ENCODE measurements at regions not wholly inside any gene's neighbourhood (a gene's known extent, or its start where the extent isn't known, plus 50 kb on each side); places are given as distances from the start of the nearest gene placed in this dataset.

GRCh38 chr4:74667944-74668343, 126.4 kb downstream of the BTC start:
- Histone ChIP-seq H3K27ac (ENCODE audit: low read depth, low read length) (no peak overlapping the region), H3K27me3 (ENCODE audit: control insufficient read depth, insufficient read depth, low read length) (no peaks in the 10 kb centered on the region), H3K36me3 (ENCODE audit: control insufficient read depth, insufficient read depth, low read length) (no peaks in the 10 kb centered on the region), H3K4me3 (ENCODE audit: low read depth, low read length) (no peak overlapping the region), H3K4me1 (ENCODE audit: control insufficient read depth, insufficient read depth, low read length) (no peaks in the 10 kb centered on the region), H3K9me3 (ENCODE audit: control insufficient read depth, insufficient read depth, low read length) (no peaks in the 10 kb centered on the region)
- no peak for DNase-seq (ENCODE audit: low read depth in 4 of 6, low spot score in 6 of 6)

DNA sequence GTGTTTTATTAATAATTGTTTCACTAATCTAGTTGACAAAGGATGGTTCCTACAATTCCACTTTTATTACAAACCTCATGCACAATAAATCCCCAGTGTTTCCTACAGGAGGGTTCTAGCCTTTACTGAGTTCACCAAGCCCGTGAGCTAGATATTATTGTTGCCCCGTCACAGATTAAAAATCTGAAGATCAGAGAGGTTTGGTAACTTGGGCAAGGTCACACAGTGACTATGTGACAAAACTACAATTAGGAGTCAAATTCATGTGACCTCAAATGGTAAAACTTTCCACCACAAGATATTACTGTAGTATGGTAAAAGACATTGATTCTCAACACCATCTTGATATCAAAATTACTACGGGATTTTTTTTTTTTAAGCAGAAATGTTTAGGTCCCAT, 124.6 kb downstream of the BTC start:
- no peak for DNase-seq (ENCODE audit: low read depth in 4 of 6, low spot score in 6 of 6)
- H3K36me3 ChIP-seq (ENCODE audit: control insufficient read depth, insufficient read depth, low read length): no peaks in the 10 kb centered on the region
- no peak overlapping the region for H3K4me3 ChIP-seq (ENCODE audit: low read depth, low read length)
- H3K9me3 ChIP-seq (ENCODE audit: control insufficient read depth, insufficient read depth, low read length): no peaks in the 10 kb centered on the region
- H3K27ac ChIP-seq (ENCODE audit: low read depth, low read length): no peak overlapping the region
- no peaks in the 10 kb centered on the region for H3K27me3 ChIP-seq (ENCODE audit: control insufficient read depth, insufficient read depth, low read length)
- no peaks in the 10 kb centered on the region for H3K4me1 ChIP-seq (ENCODE audit: control insufficient read depth, insufficient read depth, low read length)
- no CpG with 5 or more reads among the region's 3 CpGs for whole genome bisulfite sequencing (ENCODE audit: insufficient coverage)

- DNase-seq (ENCODE audit: low read depth in 4 of 6, low spot score in 6 of 6): no peak
- Histone ChIP-seq H3K36me3 (ENCODE audit: control insufficient read depth, insufficient read depth, low read length) (no peaks in the 10 kb centered on the region), H3K4me3 (ENCODE audit: low read depth, low read length) (no peak overlapping the region), H3K27ac (ENCODE audit: low read depth, low read length) (no peak overlapping the region), H3K4me1 (ENCODE audit: control insufficient read depth, insufficient read depth, low read length) (no peaks in the 10 kb centered on the region), H3K9me3 (ENCODE audit: control insufficient read depth, insufficient read depth, low read length) (no peaks in the 10 kb centered on the region), H3K27me3 (ENCODE audit: control insufficient read depth, insufficient read depth, low read length) (no peaks in the 10 kb centered on the region)
- WGBS (ENCODE audit: insufficient coverage): no CpG with 5 or more reads among the region's 1 CpG
Observed at GRCh38 chr4:74670583-74670982, 123.7 kb downstream of the BTC start.

DNA sequence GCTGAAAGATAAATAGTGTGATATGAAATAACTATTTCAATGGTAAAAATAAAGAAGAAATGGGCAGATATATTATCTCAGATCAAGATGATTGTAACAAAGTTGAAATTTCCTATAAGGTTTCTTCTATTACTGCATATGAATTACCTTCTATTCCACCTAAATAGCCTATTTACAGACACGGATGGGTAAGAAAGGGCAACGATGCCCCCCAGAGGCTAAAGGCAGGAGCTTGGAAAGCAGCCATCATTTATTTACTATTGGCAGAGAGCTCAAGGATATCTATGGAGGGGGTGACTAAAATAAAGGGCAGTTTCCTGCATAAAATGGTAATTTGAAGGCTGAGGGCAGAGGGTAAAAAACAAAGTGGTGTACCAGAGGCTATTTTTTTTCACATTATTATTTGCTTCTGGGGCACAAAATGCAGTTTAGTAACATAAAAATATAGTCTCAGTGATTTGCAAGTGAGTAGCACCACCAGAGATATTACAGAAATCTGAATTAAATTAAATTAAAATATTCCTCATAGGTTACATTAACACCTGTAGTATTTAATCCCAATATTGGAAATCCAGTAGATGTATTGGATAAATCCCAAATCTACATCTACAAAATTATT, 123.1 kb downstream of the BTC start:
- Histone ChIP-seq H3K27me3 (ENCODE audit: control insufficient read depth, insufficient read depth, low read length) (no peaks in the 10 kb centered on the region), H3K4me3 (ENCODE audit: low read depth, low read length) (no peak overlapping the region), H3K27ac (ENCODE audit: low read depth, low read length) (no peak overlapping the region), H3K4me1 (ENCODE audit: control insufficient read depth, insufficient read depth, low read length) (no peaks in the 10 kb centered on the region), H3K9me3 (ENCODE audit: control insufficient read depth, insufficient read depth, low read length) (no peaks in the 10 kb centered on the region), H3K36me3 (ENCODE audit: control insufficient read depth, insufficient read depth, low read length) (no peaks in the 10 kb centered on the region)
- DNase-seq (ENCODE audit: low read depth in 4 of 6, low spot score in 6 of 6): peak in 2 of 6 donors; percentile 35 to 52
- no CpG with 5 or more reads among the region's 2 CpGs for WGBS (ENCODE audit: insufficient coverage)

- WGBS (ENCODE audit: insufficient coverage): no CpG with 5 or more reads among the region's 1 CpG
- Histone ChIP-seq H3K9me3 (ENCODE audit: control insufficient read depth, insufficient read depth, low read length) (no peaks in the 10 kb centered on the region), H3K4me3 (ENCODE audit: low read depth, low read length) (no peak overlapping the region), H3K4me1 (ENCODE audit: control insufficient read depth, insufficient read depth, low read length) (no peaks in the 10 kb centered on the region), H3K27ac (ENCODE audit: low read depth, low read length) (no peak overlapping the region), H3K27me3 (ENCODE audit: control insufficient read depth, insufficient read depth, low read length) (no peaks in the 10 kb centered on the region), H3K36me3 (ENCODE audit: control insufficient read depth, insufficient read depth, low read length) (no peaks in the 10 kb centered on the region)
- no peak for DNase-seq (ENCODE audit: low read depth in 4 of 6, low spot score in 6 of 6)
Observed at GRCh38 chr4:74674750-74675149, 119.6 kb downstream of the BTC start.

DNA sequence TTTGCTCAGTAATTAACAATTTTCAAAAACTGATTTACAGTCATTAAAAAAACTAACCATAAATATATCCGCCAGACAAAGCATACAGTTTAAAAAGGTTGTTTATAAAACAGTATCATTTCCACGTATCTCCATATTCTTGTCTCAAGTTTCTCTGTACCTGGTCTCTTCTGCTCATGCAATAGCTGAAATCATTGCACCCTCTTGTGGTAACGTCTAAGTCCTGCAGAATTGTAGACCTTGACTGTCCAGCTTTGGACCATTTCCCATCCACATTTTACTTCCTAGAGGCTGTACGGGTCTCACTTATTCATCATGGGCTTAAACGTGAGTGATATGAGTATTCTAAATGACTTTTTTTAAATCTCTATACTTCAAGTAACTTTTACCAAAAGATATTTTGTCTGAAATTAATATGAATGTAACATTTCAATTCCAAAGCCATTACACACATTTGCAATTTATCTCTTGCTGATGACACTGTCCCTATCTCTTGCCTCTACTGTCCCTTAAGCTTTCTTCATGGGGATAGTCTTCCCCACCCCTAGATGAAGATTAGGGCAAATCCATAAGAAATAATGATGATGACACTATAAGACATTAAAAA, 118.5 kb downstream of the BTC start:
- Histone ChIP-seq H3K4me3 (ENCODE audit: low read depth, low read length) (no peak overlapping the region), H3K27me3 (ENCODE audit: control insufficient read depth, insufficient read depth, low read length) (no peaks in the 10 kb centered on the region), H3K4me1 (ENCODE audit: control insufficient read depth, insufficient read depth, low read length) (no peaks in the 10 kb centered on the region), H3K9me3 (ENCODE audit: control insufficient read depth, insufficient read depth, low read length) (no peaks in the 10 kb centered on the region), H3K27ac (ENCODE audit: low read depth, low read length) (no peak overlapping the region), H3K36me3 (ENCODE audit: control insufficient read depth, insufficient read depth, low read length) (no peaks in the 10 kb centered on the region)
- 10% methylated on average over 2 of the region's 5 CpGs for WGBS (ENCODE audit: insufficient coverage)
- DNase-seq (ENCODE audit: low read depth in 4 of 6, low spot score in 6 of 6): peak; percentile 7 to 80 (median 18)

DNA sequence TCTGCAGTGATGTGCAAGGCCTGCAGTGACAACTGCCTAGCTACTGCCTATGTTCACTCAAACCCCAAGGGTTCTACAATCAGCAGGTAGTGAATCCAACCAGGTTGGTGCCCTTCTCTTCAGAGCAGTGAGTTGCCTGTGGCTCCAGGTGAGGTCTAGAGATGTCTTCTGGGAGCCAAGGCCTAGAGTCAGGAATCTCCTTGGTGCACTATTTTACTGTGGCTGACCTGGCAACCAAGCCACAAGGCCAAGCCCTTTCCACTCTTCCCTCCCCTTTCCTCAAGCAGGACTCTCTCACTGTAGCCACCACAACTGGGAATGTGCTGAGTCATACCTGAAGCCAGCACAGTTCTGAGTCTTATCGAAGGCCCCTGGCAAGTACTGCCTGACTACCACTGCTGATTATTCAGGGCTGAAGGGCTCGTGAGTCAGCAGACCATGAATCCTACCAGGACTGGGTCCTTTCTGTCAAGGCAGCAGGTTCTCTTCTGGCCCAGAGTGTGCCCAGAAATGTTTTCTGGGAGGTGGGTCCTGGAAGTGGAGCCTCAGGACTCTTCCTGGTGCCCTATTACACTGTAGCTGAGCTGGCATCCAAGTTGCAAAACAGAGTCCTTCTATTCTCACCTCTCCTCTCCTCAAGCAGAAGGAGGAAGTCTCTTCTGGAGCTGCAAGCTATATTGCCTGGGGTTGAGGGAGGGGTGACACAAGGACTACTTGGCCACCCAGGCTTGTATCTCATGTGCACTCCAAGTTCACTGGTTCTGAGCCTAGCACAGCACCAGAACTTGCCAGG, 111.6 kb downstream of the BTC start:
- 85% methylated on average over 2 of the region's 2 CpGs for WGBS (ENCODE audit: insufficient coverage)
- no peak overlapping the region for H3K27ac ChIP-seq (ENCODE audit: low read depth, low read length)

GRCh38 chr4:74692972-74693371, 101.4 kb downstream of the BTC start:
- no peaks in the 10 kb centered on the region for H3K4me1 ChIP-seq (ENCODE audit: control insufficient read depth, insufficient read depth, low read length)
- no peak overlapping the region for H3K27ac ChIP-seq (ENCODE audit: low read depth, low read length)
- no peaks in the 10 kb centered on the region for H3K36me3 ChIP-seq (ENCODE audit: control insufficient read depth, insufficient read depth, low read length)
- H3K27me3 ChIP-seq (ENCODE audit: control insufficient read depth, insufficient read depth, low read length): no peaks in the 10 kb centered on the region
- peak in 1 of 6 donors; percentile 32 for DNase-seq (ENCODE audit: low read depth in 4 of 6, low spot score in 6 of 6)
- no peak overlapping the region for H3K4me3 ChIP-seq (ENCODE audit: low read depth, low read length)
- H3K9me3 ChIP-seq (ENCODE audit: control insufficient read depth, insufficient read depth, low read length): no peaks in the 10 kb centered on the region
- WGBS (ENCODE audit: insufficient coverage): 3% methylated on average over 4 of the region's 4 CpGs

More for the DNA sequence above, 111.6 kb downstream of the BTC start:
- DNase-seq (ENCODE audit: low read depth in 4 of 6, low spot score in 6 of 6): no peak
- H3K9me3 ChIP-seq (ENCODE audit: control insufficient read depth, insufficient read depth, low read length): no peaks in the 10 kb centered on the region
- no peaks in the 10 kb centered on the region for H3K27me3 ChIP-seq (ENCODE audit: control insufficient read depth, insufficient read depth, low read length)
- H3K36me3 ChIP-seq (ENCODE audit: control insufficient read depth, insufficient read depth, low read length): no peaks in the 10 kb centered on the region
- H3K4me1 ChIP-seq (ENCODE audit: control insufficient read depth, insufficient read depth, low read length): no peaks in the 10 kb centered on the region
- no peak overlapping the region for H3K4me3 ChIP-seq (ENCODE audit: low read depth, low read length)

All from spinal cord (tissue), 9 donors.